K562 (cell line): ENCODE measurements at regions not wholly inside any gene's neighbourhood (a gene's known extent, or its start where the extent isn't known, plus 50 kb on each side); places are given as distances from the start of the nearest gene placed in this dataset.

Experiments
- ATAC-seq: fragments of 200-7000 bp; cut with Tn5 transposase; 3 replicates; pipeline ENCODE4 v1.9.1; 2020; ENCODE audit warnings: moderate library complexity
- BruUV-seq: library from RNA; stranded (reverse); fragments of 400-500 nt; replicated peaks from 2 replicates; lab custom pipeline; 2021; lab: Mats Ljungman, UMichigan
- CTCF ChIA-PET: fragments of 300-600 bp; formaldehyde crosslinking; extraction: SDS; loops from one replicate; lab custom pipeline; 2021; ENCODE audit warnings: low intra/inter-chr PET ratio; lab: Yijun Ruan, JAX
- POLR2A ChIA-PET: fragments of 300-600, 350-650 bp; sonication (Branson Sonifier 250); formaldehyde crosslinking; extraction: SDS; loops from one replicate; lab custom pipeline; 2021; ENCODE audit warnings: antibody characterized with exemption, inconsistent platforms; lab: Yijun Ruan, JAX
- DNase-seq, 4 experiments: peaks; one replicate each; pipeline versions ENCODE4 v3.0.0 to v3.0.0-alpha.2; 2011 to 2018; ENCODE audit warnings: low spot score in 3 of 4, mixed read lengths in 3 of 4; ENCODE audit errors: extremely low read depth in 1 of 4
- FAIRE-seq: peaks from 2 replicates; lab custom pipeline; 2011; peaks lifted over from hg19 to GRCh38; lab: Jason Lieb, UNC
- H2AFZ ChIP-seq: 2 replicates; pipeline ENCODE4 v1.6.0; 2011; ENCODE audit warnings: low read depth, low read length, control low read depth, inconsistent platforms
- H3K27ac ChIP-seq: fragments of 200-600 bp; 3 replicates; pipeline ENCODE4 v1.8.0; 2011; ENCODE audit warnings: low read depth, mild to moderate bottlenecking, control low read depth, inconsistent platforms, low read length, moderate library complexity, mixed read lengths; ENCODE audit errors: extremely low read depth
- H3K27me3 ChIP-seq, 2 experiments: fragments of 300-600 bp in 1 of 2; 2 replicates in 1 of 2; 3 replicates in 1 of 2; pipeline versions ENCODE4 v1.6.0 to v1.8.0; 2011; ENCODE audit warnings: inconsistent platforms in 2 of 2, low read length in 2 of 2, mild to moderate bottlenecking in 1 of 2, mixed read lengths in 1 of 2, moderate library complexity in 1 of 2; ENCODE audit not compliant: control insufficient read depth in 2 of 2, insufficient read depth in 2 of 2
- H3K36me3 ChIP-seq: fragments of 300-600 bp; 3 replicates; pipeline ENCODE4 v1.8.0; 2011; ENCODE audit warnings: mild to moderate bottlenecking, low read length, inconsistent platforms; ENCODE audit not compliant: control insufficient read depth, insufficient read depth
- H3K4me1 ChIP-seq, 2 experiments: fragments of 200-600 bp in 1 of 2; replicated peaks in 1 of 2; 2 replicates in 1 of 2; 3 replicates in 1 of 2; pipeline versions ENCODE4 v1.5.1 to v1.8.0; 2011; ENCODE audit warnings: inconsistent platforms in 2 of 2, low read length in 2 of 2, mild to moderate bottlenecking in 1 of 2, mixed read lengths in 1 of 2, moderate library complexity in 1 of 2; ENCODE audit not compliant: control insufficient read depth in 2 of 2, insufficient read depth in 2 of 2
- H3K4me2 ChIP-seq: 2 replicates; pipeline ENCODE4 v1.6.1; 2011; ENCODE audit warnings: low read length, control low read depth, inconsistent platforms, mixed read lengths; ENCODE audit not compliant: insufficient read depth
- H3K4me3 ChIP-seq: fragments of 200-600 bp; sonication (generic), shearing (Covaris generic); 2 replicates; pipeline ENCODE4 v1.5.1; 2016; ENCODE audit warnings: control low read depth, inconsistent platforms
- H3K79me2 ChIP-seq: fragments of 200-600 bp; 3 replicates; pipeline ENCODE4 v1.8.0; 2011; ENCODE audit warnings: low read length, inconsistent platforms; ENCODE audit not compliant: control insufficient read depth, insufficient read depth
- H3K9ac ChIP-seq, 2 experiments: 2 replicates each; pipeline versions ENCODE4 v1.6.0 to v1.6.1; 2011; ENCODE audit warnings: low read depth in 2 of 2, low read length in 2 of 2, control low read depth in 1 of 2, inconsistent platforms in 1 of 2, mild to moderate bottlenecking in 1 of 2, mixed read lengths in 1 of 2; ENCODE audit not compliant: insufficient read depth in 1 of 2
- H3K9me1 ChIP-seq: one replicate; pipeline ENCODE4 v1.6.0; 2011; ENCODE audit warnings: inconsistent platforms, mild to moderate bottlenecking, low read length, moderate library complexity; ENCODE audit not compliant: control insufficient read depth, insufficient read depth
- H3K9me3 ChIP-seq: replicated peaks from 2 replicates; pipeline ENCODE4 v1.5.1; 2011; ENCODE audit warnings: low read depth, low read length, inconsistent platforms; ENCODE audit not compliant: control insufficient read depth, insufficient read depth
- H4K20me1 ChIP-seq: replicated peaks from 2 replicates; pipeline ENCODE4 v1.6.1; 2011; ENCODE audit warnings: low read length, inconsistent platforms, mixed read lengths; ENCODE audit not compliant: control insufficient read depth, insufficient read depth
- HDGF ChIP-seq: fragments of 450-650 bp; IDR thresholded peaks from 2 replicates; pipeline ENCODE4 v1.6.1; 2016
- KDM4B ChIP-seq, 2 experiments: fragments of 450-650 bp in 1 of 2; sonication (generic) in 1 of 2; IDR thresholded peaks; 2 replicates each; pipeline ENCODE4 v1.6.1; 2016 to 2017; ENCODE audit warnings: borderline replicate concordance in 2 of 2, antibody characterized with exemption in 1 of 2, low read depth in 1 of 2, mild to moderate bottlenecking in 1 of 2
- ZNF277 ChIP-seq: fragments of 250-450 bp; sonication (Bioruptor Pico); IDR thresholded peaks from 2 replicates; pipeline ENCODE4 v1.8.0; 2022; ENCODE audit warnings: inconsistent platforms, mild to moderate bottlenecking, moderate library complexity, borderline replicate concordance
- WGBS: fragments of 100-300 bp; shearing (Covaris generic); methylation state at CpG from one replicate; pipeline ENCODE4 v1.1.6; 2016; ENCODE audit warnings: low coverage, mixed read lengths; ENCODE audit not compliant: insufficient coverage; ENCODE audit errors: missing lambda C conversion rate; 5-methylcytosine and 5-hydroxymethylcytosine counted together
- in situ Hi-C: fragments of 300-500 bp; cut with MboI; formaldehyde crosslinking; loops from 4 replicates; pipeline ENCODE4 v1.15.0; 2018; ENCODE audit warnings: inconsistent platforms, mixed read lengths
- intact Hi-C: fragments of 100-400 bp; cut with micrococcal nuclease; formaldehyde crosslinking; loops from 2 replicates; pipeline ENCODE4 v1.14.2; 2022

- intact Hi-C loops: no loop called here
- no TSS peak for BruUV-seq
- no peak for FAIRE-seq
Measured at GRCh38 chr2:145028101-145028920, 508.4 kb upstream of the ZEB2 start.

More at GRCh38 chr2:145028101-145028920, 508.4 kb upstream of the ZEB2 start:
- ChIA-PET POLR2A (no interaction called here), CTCF (no interaction called here)
- WGBS: 39% methylated on average over 8 of the region's 8 CpGs
- H3K9ac ChIP-seq: no peak overlapping the region
- in situ Hi-C loops: no loop called here
- H2AFZ ChIP-seq: peak overlapping the region; percentile 47
- H3K9me1 ChIP-seq: no peaks in the 10 kb centered on the region
- no peaks in the 10 kb centered on the region for H3K9me3 ChIP-seq
- H3K27me3 ChIP-seq: no peaks in the 10 kb centered on the region
- no peaks in the 10 kb centered on the region for H3K36me3 ChIP-seq
- no peak overlapping the region for H3K4me3 ChIP-seq
- H3K4me2 ChIP-seq: no peak overlapping the region
- no peak overlapping the region for H3K27ac ChIP-seq
- no peaks in the 10 kb centered on the region for H3K79me2 ChIP-seq
- no peaks in the 10 kb centered on the region for H3K4me1 ChIP-seq
- TF ChIP-seq ZNF277 (no peak), HDGF (no peak), KDM4B (IDR thresholded peaks at IDR 0.05; ENCODE audit: borderline replicate concordance in 2 of 2, low read depth in 1 of 2) (no peak)
- ATAC-seq (no peak), DNase-seq (no peak)
- H4K20me1 ChIP-seq: no peaks in the 10 kb centered on the region
